ENCODE measurements at regions not wholly inside any gene's neighbourhood (a gene's known extent, or its start where the extent isn't known, plus 50 kb on each side); places are given as distances from the start of the nearest gene placed in this dataset.

- TF ChIP-seq CTCF (IDR thresholded peaks at IDR 0.05; ENCODE audit: low read depth, low read length), result no peak
- TF ChIP-seq MAX (IDR thresholded peaks at IDR 0.05; ENCODE audit: low read depth, low read length), result no peak
- no peak for TF ChIP-seq POLR2A (IDR thresholded peaks at IDR 0.05; ENCODE audit: extremely low read depth, insufficient read length)
- no peak for TF ChIP-seq MYC (IDR thresholded peaks at IDR 0.05; ENCODE audit: low read depth, low read length)
These were observed 294.5 kb downstream of the C3orf38 start for GRCh38 chr3:88444251-88444650.

All from NB4 (cell line).